HCT116 (cell line): ENCODE measurements at regions not wholly inside any gene's neighbourhood (a gene's known extent, or its start where the extent isn't known, plus 50 kb on each side); places are given as distances from the start of the nearest gene placed in this dataset.

Source experiments
- ATAC-seq: fragments of 200-7000 bp; cut with Tn5 transposase; 2 replicates; pipeline ENCODE4 v1.9.1; 2020; ENCODE audit warnings: mild to moderate bottlenecking, moderate library complexity
- BruUV-seq: library from RNA; stranded (reverse); fragments of 400-500 nt; replicated peaks from 2 replicates; lab custom pipeline; 2021; lab: Mats Ljungman, UMichigan
- CTCF ChIA-PET: fragments of 300-600 bp; sonication (Branson Sonifier 250); formaldehyde crosslinking; loops from one replicate; lab custom pipeline; 2021; ENCODE audit warnings: antibody characterized with exemption; lab: Charles Lee
- POLR2A ChIA-PET: fragments of 300-600, 350-600 bp; sonication (Branson Sonifier 250); formaldehyde crosslinking; loops from one replicate; lab custom pipeline; 2021; ENCODE audit warnings: antibody characterized with exemption; lab: Charles Lee
- RAD21 ChIA-PET, 2 experiments: fragments of 300-600 bp; sonication (Branson Sonifier 250); formaldehyde crosslinking; loops; one replicate each; lab custom pipeline; 2023; ENCODE audit warnings: low total read pairs in 2 of 2; ENCODE audit not compliant: uncharacterized antibody in 2 of 2, unreplicated experiment in 2 of 2, low non-redundant PET in 1 of 2; lab: Charles Lee
- DNase-seq: peaks from one replicate; pipeline ENCODE4 v3.0.0-alpha.2; 2010; ENCODE audit warnings: low read depth, low spot score
- H2AFZ ChIP-seq: fragments of 200-600 bp; shearing (Covaris generic), sonication (generic); 2 replicates; pipeline ENCODE4 v1.6.1; 2017; ENCODE audit warnings: low read depth, mixed run types, mixed read lengths, antibody characterized with exemption, low read length; ENCODE audit not compliant: poor library complexity, severe bottlenecking
- H3K27ac ChIP-seq: 2 replicates; pipeline ENCODE4 v1.5.1; 2012; ENCODE audit warnings: low read depth, low read length
- H3K27me3 ChIP-seq: fragments of 200-600 bp; sonication (generic); 2 replicates; pipeline ENCODE4 v1.6.1; 2016; ENCODE audit warnings: mixed run types, low read length, mixed read lengths; ENCODE audit not compliant: insufficient read depth
- H3K36me3 ChIP-seq, 2 experiments: fragments of 200-500 bp in 1 of 2; fragments of 200-600 bp in 1 of 2; sonication (Bioruptor generic) in 1 of 2; sonication (generic) in 1 of 2; 2 replicates each; pipeline versions ENCODE4 v1.5.1 to v1.6.1; 2014 to 2016; ENCODE audit warnings: low read length in 2 of 2, inconsistent platforms in 1 of 2, mixed read lengths in 1 of 2, mixed run types in 1 of 2; ENCODE audit not compliant: insufficient read depth in 2 of 2, control insufficient read depth in 1 of 2
- H3K4me1 ChIP-seq, 2 experiments: fragments of 200-600 bp in 1 of 2; sonication (generic) in 1 of 2; 2 replicates each; pipeline versions ENCODE4 v1.5.1 to v1.6.1; 2012 to 2017; ENCODE audit warnings: low read length in 2 of 2, inconsistent platforms in 1 of 2, mild to moderate bottlenecking in 1 of 2, mixed read lengths in 1 of 2, mixed run types in 1 of 2, moderate library complexity in 1 of 2; ENCODE audit not compliant: insufficient read depth in 2 of 2, control insufficient read depth in 1 of 2
- H3K4me2 ChIP-seq: fragments of 200-600 bp; sonication (generic); 2 replicates; pipeline ENCODE4 v1.6.1; 2017; ENCODE audit warnings: mixed run types, low read length, mixed read lengths
- H3K4me3 ChIP-seq, 2 experiments: fragments of 200-600 bp in 1 of 2; sonication (generic) in 1 of 2; replicated peaks in 1 of 2; 2 replicates each; pipeline ENCODE4 v1.5.1; 2011 to 2016; ENCODE audit warnings: low read length in 2 of 2, control low read depth in 1 of 2, low read depth in 1 of 2, mild to moderate bottlenecking in 1 of 2, mixed read lengths in 1 of 2, mixed run types in 1 of 2
- H3K79me2 ChIP-seq: fragments of 200-600 bp; sonication (generic); 2 replicates; pipeline ENCODE4 v1.6.1; 2017; ENCODE audit warnings: mild to moderate bottlenecking, mixed run types, low read length, moderate library complexity, mixed read lengths; ENCODE audit not compliant: insufficient read depth
- H3K9ac ChIP-seq: fragments of 200-600 bp; sonication (generic); 2 replicates; pipeline ENCODE4 v1.6.1; 2016; ENCODE audit warnings: low read length, mixed read lengths
- H3K9me2 ChIP-seq: fragments of 200-600 bp; sonication (generic), shearing (Covaris generic); 2 replicates; pipeline ENCODE4 v1.6.1; 2017; ENCODE audit warnings: mixed run types, mild to moderate bottlenecking, moderate library complexity; ENCODE audit not compliant: insufficient read depth
- H3K9me3 ChIP-seq, 2 experiments: fragments of 200-500 bp in 1 of 2; fragments of 200-600 bp in 1 of 2; sonication (Bioruptor generic) in 1 of 2; sonication (generic) in 1 of 2; 2 replicates each; pipeline ENCODE4 v1.6.1; 2014 to 2017; ENCODE audit warnings: low read length in 2 of 2, mixed read lengths in 2 of 2, inconsistent platforms in 1 of 2, low read depth in 1 of 2, mild to moderate bottlenecking in 1 of 2, mixed run types in 1 of 2, moderate library complexity in 1 of 2; ENCODE audit not compliant: control insufficient read depth in 1 of 2, insufficient read depth in 1 of 2
- H4K20me1 ChIP-seq: fragments of 200-600 bp; sonication (generic), shearing (Covaris generic); 2 replicates; pipeline ENCODE4 v1.6.1; 2017; ENCODE audit warnings: mixed run types, mild to moderate bottlenecking, moderate library complexity; ENCODE audit not compliant: insufficient read depth
- CBX3 ChIP-seq: IDR thresholded peaks from 2 replicates; pipeline ENCODE4 v1.6.1; 2012; ENCODE audit warnings: low read depth
- CEBPB ChIP-seq: IDR thresholded peaks from 2 replicates; pipeline ENCODE4 v1.6.1; 2012; ENCODE audit warnings: low read depth
- EGR1 ChIP-seq: IDR thresholded peaks from 2 replicates; pipeline ENCODE4 v1.6.1; 2012; ENCODE audit warnings: low read depth
- ELF1 ChIP-seq: IDR thresholded peaks from 2 replicates; pipeline ENCODE4 v1.6.1; 2012; ENCODE audit warnings: low read depth, borderline replicate concordance
- EZH2 ChIP-seq: fragments of 200-600 bp; sonication (generic); IDR thresholded peaks from 2 replicates; pipeline ENCODE4 v1.6.1; 2017; ENCODE audit warnings: antibody characterized with exemption, mixed run types
- FOSL1 ChIP-seq: IDR thresholded peaks from 2 replicates; pipeline ENCODE4 v1.6.1; 2012; ENCODE audit warnings: low read depth
- POLR2A ChIP-seq: IDR thresholded peaks from 2 replicates; pipeline ENCODE4 v1.7.0; 2011; ENCODE audit warnings: borderline replicate concordance; ENCODE audit not compliant: insufficient read depth, insufficient read length; ENCODE audit errors: extremely low read depth
- SIN3A ChIP-seq: IDR thresholded peaks from 2 replicates; pipeline ENCODE4 v1.6.1; 2012; ENCODE audit warnings: low read depth
- SP1 ChIP-seq: IDR thresholded peaks from 2 replicates; pipeline ENCODE4 v1.6.1; 2012; ENCODE audit warnings: low read depth
- SRF ChIP-seq: IDR thresholded peaks from 2 replicates; pipeline ENCODE4 v1.6.1; 2012; ENCODE audit warnings: low read depth
- TCF7L2 ChIP-seq: IDR thresholded peaks from 2 replicates; pipeline ENCODE4 v1.7.0; 2011; ENCODE audit warnings: borderline replicate concordance, inconsistent platforms; ENCODE audit not compliant: insufficient read depth, insufficient read length; ENCODE audit errors: extremely low read depth
- ZFX ChIP-seq: fragments of 450-650 bp; IDR thresholded peaks from 2 replicates; pipeline ENCODE4 v1.6.1; 2017
- ZNF274 ChIP-seq: fragments of 200-500 bp; sonication (Bioruptor generic); IDR thresholded peaks from 2 replicates; pipeline ENCODE4 v1.6.1; 2014; ENCODE audit warnings: mild to moderate bottlenecking, low read depth, low read length, inconsistent platforms
- intact Hi-C: fragments of 100-400 bp; cut with micrococcal nuclease; formaldehyde crosslinking; loops from 2 replicates; pipeline ENCODE4 v1.10.0; 2022
- TF ChIP-seq, protein P1 (sequence below): IDR thresholded peaks from 2 replicates; pipeline ENCODE4 v1.6.1; 2012
- TF ChIP-seq, protein P2 (sequence below), 3 experiments: fragments of 200-600 bp in 1 of 3; sonication (generic) in 1 of 3; IDR thresholded peaks in 2 of 3; conservative IDR thresholded peaks in 1 of 3; 2 replicates each; pipeline ENCODE4 v1.5.1; 2012 to 2017; ENCODE audit warnings: low read depth in 2 of 3, low read length in 2 of 3, antibody characterized with exemption in 1 of 3, borderline replicate concordance in 1 of 3, control low read depth in 1 of 3, mild to moderate bottlenecking in 1 of 3, mixed read lengths in 1 of 3, mixed run types in 1 of 3, moderate library complexity in 1 of 3; ENCODE audit not compliant: insufficient read depth in 1 of 3
- TF ChIP-seq, protein P3 (sequence below): IDR thresholded peaks from 2 replicates; pipeline ENCODE4 v1.6.1; 2012

DNA sequence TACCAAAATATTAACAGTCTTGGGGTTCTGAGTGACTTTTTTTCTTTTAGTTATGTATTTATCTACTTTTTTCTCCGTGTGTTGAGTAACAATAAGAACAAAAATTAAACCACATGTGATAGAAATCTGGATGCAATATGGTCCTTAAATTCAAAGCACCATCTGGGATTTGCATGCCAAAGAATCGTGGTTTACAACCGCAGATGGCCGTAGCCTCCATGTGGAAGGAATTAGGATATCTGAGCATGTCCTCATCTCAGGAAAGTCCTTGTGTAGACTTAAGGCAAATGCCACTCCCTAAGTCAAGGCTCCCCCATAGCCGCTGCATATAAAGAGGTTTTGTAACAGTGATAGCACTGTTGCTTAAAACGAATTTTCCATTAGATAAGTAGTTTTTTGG is 304.0 kb downstream of the ZEB1 start:
- intact Hi-C loops, result no loop called here
- TF ChIP-seq SP1 (no peak), CBX3 (no peak), POLR2A (no peak), ZFX (no peak), ZNF274 (no peak), EGR1 (no peak), CEBPB (no peak), FOSL1 (no peak), ELF1 (no peak), TCF7L2 (no peak), SIN3A (no peak), SRF (no peak), EZH2 (no peak)
- TF ChIP-seq, protein P1, sequence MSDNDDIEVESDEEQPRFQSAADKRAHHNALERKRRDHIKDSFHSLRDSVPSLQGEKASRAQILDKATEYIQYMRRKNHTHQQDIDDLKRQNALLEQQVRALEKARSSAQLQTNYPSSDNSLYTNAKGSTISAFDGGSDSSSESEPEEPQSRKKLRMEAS, result no peak
- TF ChIP-seq, protein P2, sequence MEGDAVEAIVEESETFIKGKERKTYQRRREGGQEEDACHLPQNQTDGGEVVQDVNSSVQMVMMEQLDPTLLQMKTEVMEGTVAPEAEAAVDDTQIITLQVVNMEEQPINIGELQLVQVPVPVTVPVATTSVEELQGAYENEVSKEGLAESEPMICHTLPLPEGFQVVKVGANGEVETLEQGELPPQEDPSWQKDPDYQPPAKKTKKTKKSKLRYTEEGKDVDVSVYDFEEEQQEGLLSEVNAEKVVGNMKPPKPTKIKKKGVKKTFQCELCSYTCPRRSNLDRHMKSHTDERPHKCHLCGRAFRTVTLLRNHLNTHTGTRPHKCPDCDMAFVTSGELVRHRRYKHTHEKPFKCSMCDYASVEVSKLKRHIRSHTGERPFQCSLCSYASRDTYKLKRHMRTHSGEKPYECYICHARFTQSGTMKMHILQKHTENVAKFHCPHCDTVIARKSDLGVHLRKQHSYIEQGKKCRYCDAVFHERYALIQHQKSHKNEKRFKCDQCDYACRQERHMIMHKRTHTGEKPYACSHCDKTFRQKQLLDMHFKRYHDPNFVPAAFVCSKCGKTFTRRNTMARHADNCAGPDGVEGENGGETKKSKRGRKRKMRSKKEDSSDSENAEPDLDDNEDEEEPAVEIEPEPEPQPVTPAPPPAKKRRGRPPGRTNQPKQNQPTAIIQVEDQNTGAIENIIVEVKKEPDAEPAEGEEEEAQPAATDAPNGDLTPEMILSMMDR (IDR thresholded peaks at IDR 0.05 in 2 of 3, conservative IDR thresholded peaks at IDR 0.05 in 1 of 3; ENCODE audit: borderline replicate concordance in 1 of 3, insufficient read depth in 1 of 3, low read depth in 2 of 3, low read length in 2 of 3), result no peak
- TF ChIP-seq, protein P3, sequence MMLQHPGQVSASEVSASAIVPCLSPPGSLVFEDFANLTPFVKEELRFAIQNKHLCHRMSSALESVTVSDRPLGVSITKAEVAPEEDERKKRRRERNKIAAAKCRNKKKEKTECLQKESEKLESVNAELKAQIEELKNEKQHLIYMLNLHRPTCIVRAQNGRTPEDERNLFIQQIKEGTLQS, result no peak
- TF ChIP-seq, all 23 proteins: peak for 0
- RAD21 ChIA-PET, result no interaction called here
- BruUV-seq, result no TSS peak
- DNase-seq (no peak), ATAC-seq (no peak)
- H3K4me1 ChIP-seq, result peaks cover 0 to 16% of the 10 kb centered on the region in 2 experiments; a peak in 2 of 4 replicates
- no peaks in the 10 kb centered on the region for H3K27me3 ChIP-seq
- no peak overlapping the region for H3K9ac ChIP-seq
- H3K9me3 ChIP-seq, result no peaks in the 10 kb centered on the region
- H3K36me3 ChIP-seq, result no peaks in the 10 kb centered on the region
- CTCF ChIA-PET, result no interaction called here
- H3K4me2 ChIP-seq, result no peak overlapping the region
- no peak overlapping the region for H3K4me3 ChIP-seq
- no peak overlapping the region for H2AFZ ChIP-seq
- H4K20me1 ChIP-seq, result no peaks in the 10 kb centered on the region
- no peaks in the 10 kb centered on the region for H3K9me2 ChIP-seq
- no peak overlapping the region for H3K27ac ChIP-seq
- H3K79me2 ChIP-seq, result no peaks in the 10 kb centered on the region
- POLR2A ChIA-PET, result no interaction called here
